ENCODE measurements at regions not wholly inside any gene's neighbourhood (a gene's known extent, or its start where the extent isn't known, plus 50 kb on each side); places are given as distances from the start of the nearest gene placed in this dataset.
A peak's percentile ranks its signal among the peaks of the same experiment; 100 is the strongest.
"Not testable (repeated sequence)": the region's sequence is repeated elsewhere in the genome, so short reads cannot be mapped to it uniquely, and the experiment has no call there.

- Histone ChIP-seq H3K4me1 (peaks cover 0 to 2% of the 10 kb centered on the region in 2 donors), H3K9me3 (peaks cover 0 to 11% of the 10 kb centered on the region in 2 donors), H3K36me3 (no peaks in the 10 kb centered on the region), H3K27me3 (no peaks in the 10 kb centered on the region), H3K4me3 (no peak overlapping the region), H3K27ac (peak overlapping the region in 1 of 2 donors; percentile 43)
- intact Hi-C loops (cut with DNase I) = no loop called here
- no peak for TF ChIP-seq CTCF (IDR thresholded peaks at IDR 0.05)
- DNase-seq (ENCODE audit: low spot score in 2 of 2) = no peak
These were observed 866.0 kb downstream of the LTN1 start for GRCh38 chr21:28126521-28127174.

- H3K9me3 ChIP-seq = no peaks in the 10 kb centered on the region
- DNase-seq (ENCODE audit: low spot score in 2 of 2) = no peak
- no peak overlapping the region for H3K27ac ChIP-seq
- intact Hi-C loops (cut with DNase I) = no loop called here
- no peaks in the 10 kb centered on the region for H3K36me3 ChIP-seq
- H3K27me3 ChIP-seq = no peaks in the 10 kb centered on the region
- TF ChIP-seq CTCF (IDR thresholded peaks at IDR 0.05) = no peak
- H3K4me1 ChIP-seq = peaks cover 0 to 2% of the 10 kb centered on the region in 2 donors
- H3K4me3 ChIP-seq = no peak overlapping the region
These were observed 868.1 kb downstream of the LTN1 start for GRCh38 chr21:28124541-28124940.

- Histone ChIP-seq H3K36me3 (no peaks in the 10 kb centered on the region), H3K27ac (peak overlapping the region in 1 of 2 donors; percentile 26), H3K9me3 (no peaks in the 10 kb centered on the region), H3K27me3 (no peaks in the 10 kb centered on the region), H3K4me3 (no peak overlapping the region), H3K4me1 (no peaks in the 10 kb centered on the region)
- DNase-seq (ENCODE audit: low spot score in 2 of 2) = no peak
- no peak for TF ChIP-seq CTCF (IDR thresholded peaks at IDR 0.05)
- intact Hi-C loops (cut with DNase I) = no loop called here
These were observed 874.1 kb downstream of the LTN1 start for GRCh38 chr21:28118570-28118969.

- H3K27me3 ChIP-seq; intact Hi-C loops (cut with DNase I); H3K36me3 ChIP-seq; H3K4me1 ChIP-seq; H3K4me3 ChIP-seq; DNase-seq (ENCODE audit: low spot score in 2 of 2); H3K27ac ChIP-seq; H3K9me3 ChIP-seq: not testable (repeated sequence)
These were observed 877.7 kb downstream of the LTN1 start for GRCh38 chr21:28114986-28115385.

GRCh38 chr21:28113718-28114117 is 879.0 kb downstream of the LTN1 start:
- H3K4me3 ChIP-seq = no peak overlapping the region
- H3K4me1 ChIP-seq = no peaks in the 10 kb centered on the region
- no peak overlapping the region for H3K27ac ChIP-seq
- no peaks in the 10 kb centered on the region for H3K27me3 ChIP-seq
- peaks cover 0 to 4% of the 10 kb centered on the region in 2 donors for H3K9me3 ChIP-seq
- TF ChIP-seq CTCF (IDR thresholded peaks at IDR 0.05) = no peak
- DNase-seq (ENCODE audit: low spot score in 2 of 2) = no peak
- no peaks in the 10 kb centered on the region for H3K36me3 ChIP-seq
- intact Hi-C loops (cut with DNase I) = no loop called here

GRCh38 chr21:28112511-28112910 is 880.2 kb downstream of the LTN1 start:
- Histone ChIP-seq H3K36me3 (no peaks in the 10 kb centered on the region), H3K4me3 (peak overlapping the region in 1 of 2 donors; percentile 17), H3K9me3 (peaks cover 0 to 4% of the 10 kb centered on the region in 2 donors), H3K27me3 (no peaks in the 10 kb centered on the region), H3K27ac (peak overlapping the region; percentile 60 to 61), H3K4me1 (no peaks in the 10 kb centered on the region)
- intact Hi-C loops (cut with DNase I) = no loop called here
- DNase-seq (ENCODE audit: low spot score in 2 of 2) = no peak
- TF ChIP-seq CTCF (IDR thresholded peaks at IDR 0.05) = no peak
